ENCODE measurements at regions not wholly inside any gene's neighbourhood (a gene's known extent, or its start where the extent isn't known, plus 50 kb on each side); places are given as distances from the start of the nearest gene placed in this dataset.

- Histone ChIP-seq H3K36me3 (ENCODE audit: control insufficient read depth, insufficient read depth, low read length) (no peaks in the 10 kb centered on the region), H2AFZ (replicated peaks; ENCODE audit: low read length, poor library complexity) (no peak overlapping the region), H3K27ac (ENCODE audit: insufficient read depth, low read length) (no peak overlapping the region), H2BK120ac (ENCODE audit: low read depth, low read length) (no peak overlapping the region), H3K18ac (ENCODE audit: low read depth, low read length) (no peak overlapping the region), H4K20me1 (ENCODE audit: insufficient read depth, low read length) (no peaks in the 10 kb centered on the region), H2AK5ac (ENCODE audit: low read depth, low read length) (no peak overlapping the region), H3K4ac (ENCODE audit: low read depth, low read length) (no peak overlapping the region), H2AK9ac (replicated peaks; ENCODE audit: low read depth, low read length, poor library complexity) (no peak overlapping the region), H4K91ac (ENCODE audit: insufficient read depth, low read depth, low read length) (no peak overlapping the region), H3K4me3 (ENCODE audit: insufficient read depth, low read depth, low read length) (no peak overlapping the region), H3K9me1 (ENCODE audit: insufficient read depth, low read length) (no peaks in the 10 kb centered on the region), H3K9me3 (ENCODE audit: control insufficient read depth, insufficient read depth, low read length) (peaks cover 53% of the 10 kb centered on the region), H2BK15ac (ENCODE audit: low read depth, low read length) (no peak overlapping the region), H3K4me1 (ENCODE audit: control insufficient read depth, insufficient read depth, low read length) (no peaks in the 10 kb centered on the region), H4K5ac (ENCODE audit: low read depth, low read length) (no peak overlapping the region), H3K4me2 (ENCODE audit: low read depth, low read length) (no peak overlapping the region), H4K8ac (ENCODE audit: low read depth in 2 of 2, low read length in 2 of 2) (no peak overlapping the region), H3K79me1 (ENCODE audit: low read depth in 1 of 2, low read length in 2 of 2) (no peaks in the 10 kb centered on the region), H3K14ac (replicated peaks; ENCODE audit: low read depth, low read length) (no peak overlapping the region), H3K23ac (ENCODE audit: low read depth, low read length) (no peak overlapping the region), H3K56ac (ENCODE audit: extremely low read depth, insufficient read depth, low read length) (no peak overlapping the region), H3K9ac (ENCODE audit: low read depth, low read length) (no peak overlapping the region), H2BK20ac (ENCODE audit: low read depth, low read length) (no peak overlapping the region), H3K27me3 (ENCODE audit: control insufficient read depth, insufficient read depth, low read length) (no peaks in the 10 kb centered on the region), H2BK5ac (ENCODE audit: low read depth, low read length, poor library complexity, severe bottlenecking) (no peak overlapping the region)
- in situ Hi-C loops (cut with MboI; ENCODE audit: low sequenced_read_pairs), result no loop called here
- ChIA-PET POLR2A (ENCODE audit: unreplicated experiment) (no interaction called here), CTCF (no interaction called here)
- TF ChIP-seq FOS (IDR thresholded peaks at IDR 0.05; ENCODE audit: low read depth, low read length), result no peak
- no peak for TF ChIP-seq MAFK (IDR thresholded peaks at IDR 0.05; ENCODE audit: low read depth, low read length)
- TF ChIP-seq BHLHE40 (IDR thresholded peaks at IDR 0.05; ENCODE audit: low read depth, low read length), result no peak
- TF ChIP-seq, protein P1, sequence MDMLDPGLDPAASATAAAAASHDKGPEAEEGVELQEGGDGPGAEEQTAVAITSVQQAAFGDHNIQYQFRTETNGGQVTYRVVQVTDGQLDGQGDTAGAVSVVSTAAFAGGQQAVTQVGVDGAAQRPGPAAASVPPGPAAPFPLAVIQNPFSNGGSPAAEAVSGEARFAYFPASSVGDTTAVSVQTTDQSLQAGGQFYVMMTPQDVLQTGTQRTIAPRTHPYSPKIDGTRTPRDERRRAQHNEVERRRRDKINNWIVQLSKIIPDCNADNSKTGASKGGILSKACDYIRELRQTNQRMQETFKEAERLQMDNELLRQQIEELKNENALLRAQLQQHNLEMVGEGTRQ (IDR thresholded peaks at IDR 0.05; ENCODE audit: low read depth, low read length), result no peak
- TF ChIP-seq RAD21 (IDR thresholded peaks at IDR 0.05; ENCODE audit: low read length), result no peak
- TF ChIP-seq ELK1 (IDR thresholded peaks at IDR 0.05; ENCODE audit: borderline replicate concordance, low read depth, low read length), result no peak
- no peak for TF ChIP-seq CTCF (conservative IDR thresholded peaks at IDR 0.05; ENCODE audit: low read depth, low read length)
- no peak for TF ChIP-seq CEBPB (IDR thresholded peaks at IDR 0.05; ENCODE audit: low read depth, low read length)
- TF ChIP-seq MXI1 (IDR thresholded peaks at IDR 0.05; ENCODE audit: borderline replicate concordance, low read depth, low read length), result no peak
- TF ChIP-seq NFE2L2 (IDR thresholded peaks at IDR 0.05; ENCODE audit: low read depth, low read length), result no peak
- TF ChIP-seq RCOR1 (IDR thresholded peaks at IDR 0.05; ENCODE audit: insufficient replicate concordance, low read length), result no peak
- TF ChIP-seq MAZ (IDR thresholded peaks at IDR 0.05; ENCODE audit: borderline replicate concordance, low read depth, low read length), result no peak
- TF ChIP-seq CHD1 (IDR thresholded peaks at IDR 0.05; ENCODE audit: low read depth, low read length), result no peak
- TF ChIP-seq SMC3 (IDR thresholded peaks at IDR 0.05; ENCODE audit: low read depth, low read length), result no peak
- TF ChIP-seq POLR2A (IDR thresholded peaks at IDR 0.05; ENCODE audit: low read depth, low read length), result no peak
- no peak for TF ChIP-seq RFX5 (IDR thresholded peaks at IDR 0.05; ENCODE audit: low read depth, low read length)
- BruUV-seq (replicated peaks), result no TSS peak
- no peak for ATAC-seq (ENCODE audit: low read depth)
- intact Hi-C loops (cut with micrococcal nuclease), result no loop called here
- DNase-seq, result no peak
- dilution Hi-C loops (cut with HindIII; ENCODE audit: low sequenced_read_pairs, unreplicated experiment), result no loop called here
- WGBS, 2 experiments (ENCODE audit: extremely low coverage in 2 of 2, insufficient read length in 1 of 2), result 34% methylated on average over 6 of the region's 10 CpGs; no CpG with 5 or more reads in 1 of the 2 experiments
These were observed 185.1 kb downstream of the OLFM1 start for GRCh38 chr9:135272608-135273007.

All from IMR-90 (cell line).